ENCODE measurements at regions not wholly inside any gene's neighbourhood (a gene's known extent, or its start where the extent isn't known, plus 50 kb on each side); places are given as distances from the start of the nearest gene placed in this dataset.

DNA sequence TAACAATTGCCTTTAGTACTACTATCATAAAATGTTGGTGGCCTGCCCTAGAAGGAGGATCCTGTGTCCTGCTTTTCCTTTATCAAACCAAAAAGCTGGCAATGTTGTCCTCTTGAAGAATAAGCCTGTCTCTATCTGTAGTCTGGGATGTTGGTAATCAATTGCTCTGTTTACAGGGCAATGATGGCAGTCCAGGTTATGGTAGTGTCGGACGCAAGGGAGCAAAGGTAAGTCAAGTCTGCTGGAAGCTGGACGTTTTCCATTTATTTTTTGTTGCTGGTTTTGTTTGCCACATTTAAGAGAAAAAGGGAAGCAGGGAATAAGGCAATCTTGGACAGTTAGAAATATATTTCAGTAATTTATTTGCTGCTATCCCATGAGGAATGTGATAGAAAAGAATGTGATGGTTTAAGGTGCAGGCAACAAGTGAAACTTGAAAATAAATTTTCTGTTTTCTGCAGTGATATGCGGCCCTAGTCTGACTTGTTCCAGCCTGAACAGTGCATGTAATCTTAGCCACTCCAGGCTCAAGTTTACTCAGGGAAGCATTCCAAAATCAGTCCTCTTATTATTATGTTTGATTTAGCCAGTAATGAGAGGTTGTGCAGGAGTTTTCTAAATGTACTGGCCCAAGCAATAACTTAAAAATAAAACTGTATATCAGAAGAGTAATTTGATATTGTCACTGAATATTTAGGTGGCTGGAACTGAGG, 110.3 kb downstream of the COL6A6 start:
- 45 to 59% methylated on average over 4 of the region's 4 CpGs for WGBS, 2 donors
- intact Hi-C loops (cut with DNase I), result no loop called here
- H3K36me3 ChIP-seq (replicated peaks in 1 of 2; ENCODE audit: insufficient read depth in 1 of 2, low read depth in 2 of 2), result no peaks in the 10 kb centered on the region
- H3K27me3 ChIP-seq, result no peaks in the 10 kb centered on the region
- ATAC-seq, result no peak
- TF ChIP-seq, protein P1, sequence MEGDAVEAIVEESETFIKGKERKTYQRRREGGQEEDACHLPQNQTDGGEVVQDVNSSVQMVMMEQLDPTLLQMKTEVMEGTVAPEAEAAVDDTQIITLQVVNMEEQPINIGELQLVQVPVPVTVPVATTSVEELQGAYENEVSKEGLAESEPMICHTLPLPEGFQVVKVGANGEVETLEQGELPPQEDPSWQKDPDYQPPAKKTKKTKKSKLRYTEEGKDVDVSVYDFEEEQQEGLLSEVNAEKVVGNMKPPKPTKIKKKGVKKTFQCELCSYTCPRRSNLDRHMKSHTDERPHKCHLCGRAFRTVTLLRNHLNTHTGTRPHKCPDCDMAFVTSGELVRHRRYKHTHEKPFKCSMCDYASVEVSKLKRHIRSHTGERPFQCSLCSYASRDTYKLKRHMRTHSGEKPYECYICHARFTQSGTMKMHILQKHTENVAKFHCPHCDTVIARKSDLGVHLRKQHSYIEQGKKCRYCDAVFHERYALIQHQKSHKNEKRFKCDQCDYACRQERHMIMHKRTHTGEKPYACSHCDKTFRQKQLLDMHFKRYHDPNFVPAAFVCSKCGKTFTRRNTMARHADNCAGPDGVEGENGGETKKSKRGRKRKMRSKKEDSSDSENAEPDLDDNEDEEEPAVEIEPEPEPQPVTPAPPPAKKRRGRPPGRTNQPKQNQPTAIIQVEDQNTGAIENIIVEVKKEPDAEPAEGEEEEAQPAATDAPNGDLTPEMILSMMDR (IDR thresholded peaks at IDR 0.05), result no peak
- no peak for TF ChIP-seq POLR2A (IDR thresholded peaks at IDR 0.05)
- H3K9me3 ChIP-seq, result no peaks in the 10 kb centered on the region
- DNase-seq, result no peak
- H3K4me1 ChIP-seq, result no peaks in the 10 kb centered on the region
- no peak overlapping the region for H3K4me3 ChIP-seq
- no peak overlapping the region for H3K27ac ChIP-seq

DNA sequence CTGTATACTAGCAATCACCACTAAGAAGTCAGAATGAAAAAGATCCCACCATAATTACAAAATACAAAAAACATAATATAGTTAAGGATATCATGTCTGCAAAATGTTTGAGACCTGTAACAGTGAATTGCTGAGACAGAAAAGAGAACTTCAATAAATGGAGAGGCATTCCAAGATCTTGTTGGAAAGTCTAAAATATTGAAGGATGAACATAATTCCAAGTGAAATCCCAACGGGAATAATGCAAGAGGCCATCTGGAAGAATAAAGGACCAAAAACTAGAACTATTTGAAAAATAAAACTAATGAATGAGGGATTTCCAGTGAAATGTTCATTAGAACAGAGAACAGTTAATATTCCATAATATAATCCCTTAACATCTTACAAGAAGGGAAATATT, 110.9 kb downstream of the COL6A6 start:
- intact Hi-C loops (cut with DNase I), result no loop called here

More for the DNA sequence above, 110.9 kb downstream of the COL6A6 start:
- Histone ChIP-seq H3K36me3 (replicated peaks in 1 of 2; ENCODE audit: insufficient read depth in 1 of 2, low read depth in 2 of 2) (no peaks in the 10 kb centered on the region), H3K4me1 (no peaks in the 10 kb centered on the region), H3K4me3 (no peak overlapping the region), H3K9me3 (no peaks in the 10 kb centered on the region), H3K27ac (no peak overlapping the region), H3K27me3 (no peaks in the 10 kb centered on the region)
- ATAC-seq (no peak), DNase-seq (no peak)
- TF ChIP-seq, protein P1 (IDR thresholded peaks at IDR 0.05), result no peak
- no peak for TF ChIP-seq POLR2A (IDR thresholded peaks at IDR 0.05)
- WGBS, 2 donors, result 59 to 60% methylated on average over 1 of the region's 1 CpG

All from body of pancreas (tissue), 4 donors.